ENCODE measurements at regions not wholly inside any gene's neighbourhood (a gene's known extent, or its start where the extent isn't known, plus 50 kb on each side); places are given as distances from the start of the nearest gene placed in this dataset.

- no peak for TF ChIP-seq SKIL (IDR thresholded peaks at IDR 0.05; ENCODE audit: low read depth, poor library complexity, severe bottlenecking)
- no peak for TF ChIP-seq TBL1XR1 (IDR thresholded peaks at IDR 0.05; ENCODE audit: low read depth, low read length)
- TF ChIP-seq KAT2A (conservative IDR thresholded peaks at IDR 0.05; ENCODE audit: control insufficient read depth, low read depth, low read length), result no peak
- TF ChIP-seq KDM1A (IDR thresholded peaks at IDR 0.05; ENCODE audit: borderline replicate concordance), result no peak
- no peak for TF ChIP-seq USF1 (IDR thresholded peaks at IDR 0.05; ENCODE audit: borderline replicate concordance, extremely low read length, insufficient read depth, low read depth, low read length)
- no peak for TF ChIP-seq ZBED1 (IDR thresholded peaks at IDR 0.05; ENCODE audit: borderline replicate concordance)
Measured at GRCh38 chr21:14901482-14901958, 163.3 kb downstream of the NRIP1 start (continued).

DNA sequence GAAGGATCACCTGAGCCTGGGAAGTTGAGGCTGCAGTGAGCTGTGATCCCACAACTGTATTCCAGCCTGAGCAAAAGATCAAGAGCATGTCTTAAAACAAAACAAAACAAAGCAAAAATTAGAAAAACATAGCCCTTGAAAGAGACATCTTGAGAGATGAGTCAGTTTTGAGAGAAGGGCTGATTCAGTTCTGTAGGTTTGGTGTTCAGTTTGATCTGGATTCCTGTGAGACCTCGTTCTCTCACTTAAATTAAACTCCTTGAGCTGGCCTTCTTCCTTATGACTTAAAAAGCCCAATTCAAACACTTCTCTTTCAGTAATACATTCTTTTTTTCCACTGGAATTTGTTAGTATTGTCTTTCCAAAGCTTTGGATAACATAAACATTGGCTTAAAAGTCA, 164.2 kb downstream of the NRIP1 start:
- POLR2A ChIA-PET, result no interaction called here
- WGBS (ENCODE audit: insufficient coverage, insufficient replicate concordance, low lambda C conversion rate, missing lambda C conversion rate), result 0% methylated on average over 1 of the region's 1 CpG
- CTCF ChIA-PET, result no interaction called here
- Histone ChIP-seq H3K4me3 (no peak overlapping the region), H3K79me2 (ENCODE audit: control insufficient read depth, insufficient read depth, low read length) (no peaks in the 10 kb centered on the region), H3K4me2 (ENCODE audit: control insufficient read depth, insufficient read depth) (no peak overlapping the region), H4K20me1 (ENCODE audit: control insufficient read depth, insufficient read depth) (no peaks in the 10 kb centered on the region), H3K27ac (ENCODE audit: control insufficient read depth, insufficient read depth) (no peak overlapping the region), H3K36me3 (ENCODE audit: control insufficient read depth in 2 of 2, insufficient read depth in 2 of 2, low read length in 1 of 2) (no peaks in the 10 kb centered on the region), H3K9me3 (replicated peaks; ENCODE audit: control insufficient read depth, insufficient read depth, low read length) (no peaks in the 10 kb centered on the region; the same call in 2 of the 3 replicates), H3K9ac (ENCODE audit: control insufficient read depth, insufficient read depth, low read length) (no peak overlapping the region), H2AFZ (ENCODE audit: control insufficient read depth, low read depth, low read length) (no peak overlapping the region; the same call in 1 of the 2 replicates), H3K27me3 (replicated peaks in 1 of 2; ENCODE audit: control insufficient read depth in 2 of 2, insufficient read depth in 2 of 2, low read length in 1 of 2) (no peaks in the 10 kb centered on the region), H3K4me1 (ENCODE audit: control insufficient read depth, insufficient read depth, low read length) (no peaks in the 10 kb centered on the region)
- no peak for DNase-seq (ENCODE audit: low read depth, low spot score)
- no peak for FAIRE-seq
- SMC1A ChIA-PET (ENCODE audit: uncharacterized antibody, unreplicated experiment), result no interaction called here
- no TSS peak for BruUV-seq (replicated peaks)
- no peak for TF ChIP-seq NR2F1 (conservative IDR thresholded peaks at IDR 0.05)
- no peak for TF ChIP-seq FOS (IDR thresholded peaks at IDR 0.05; ENCODE audit: borderline replicate concordance, extremely low read depth, insufficient read length)
- no peak for TF ChIP-seq ZBTB40 (IDR thresholded peaks at IDR 0.05; ENCODE audit: borderline replicate concordance)
- TF ChIP-seq, protein P1, sequence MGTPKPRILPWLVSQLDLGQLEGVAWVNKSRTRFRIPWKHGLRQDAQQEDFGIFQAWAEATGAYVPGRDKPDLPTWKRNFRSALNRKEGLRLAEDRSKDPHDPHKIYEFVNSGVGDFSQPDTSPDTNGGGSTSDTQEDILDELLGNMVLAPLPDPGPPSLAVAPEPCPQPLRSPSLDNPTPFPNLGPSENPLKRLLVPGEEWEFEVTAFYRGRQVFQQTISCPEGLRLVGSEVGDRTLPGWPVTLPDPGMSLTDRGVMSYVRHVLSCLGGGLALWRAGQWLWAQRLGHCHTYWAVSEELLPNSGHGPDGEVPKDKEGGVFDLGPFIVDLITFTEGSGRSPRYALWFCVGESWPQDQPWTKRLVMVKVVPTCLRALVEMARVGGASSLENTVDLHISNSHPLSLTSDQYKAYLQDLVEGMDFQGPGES (IDR thresholded peaks at IDR 0.05), result no peak
- no peak for ATAC-seq
- in situ Hi-C loops (cut with MboI), result no loop called here
- RAD21 ChIA-PET (ENCODE audit: unreplicated experiment), result no interaction called here
- intact Hi-C loops (cut with micrococcal nuclease; ENCODE audit: unreplicated experiment), result no loop called here
